Osteocyte (in vitro differentiated cells): ENCODE measurements at regions not wholly inside any gene's neighbourhood (a gene's known extent, or its start where the extent isn't known, plus 50 kb on each side); places are given as distances from the start of the nearest gene placed in this dataset.

ENCODE experiments used
- DNase-seq: peaks from one replicate; pipeline ENCODE4 v3.0.0; 2021; ENCODE audit warnings: mixed read lengths; ENCODE audit not compliant: unreplicated experiment; ENCODE audit errors: extremely low spot score
- H3K27ac Mint-ChIP-seq: one replicate; pipeline ENCODE4 v1.8.0; 2021; ENCODE audit warnings: mild to moderate bottlenecking, mixed read lengths; ENCODE audit not compliant: unreplicated experiment
- H3K27me3 Mint-ChIP-seq: one replicate; pipeline ENCODE4 v1.8.0; 2021; ENCODE audit warnings: mixed read lengths; ENCODE audit not compliant: unreplicated experiment
- H3K36me3 Mint-ChIP-seq: one replicate; pipeline ENCODE4 v1.8.0; 2021; ENCODE audit warnings: mixed read lengths; ENCODE audit not compliant: unreplicated experiment
- H3K4me1 Mint-ChIP-seq: one replicate; pipeline ENCODE4 v1.8.0; 2021; ENCODE audit warnings: mixed read lengths; ENCODE audit not compliant: unreplicated experiment
- H3K4me3 Mint-ChIP-seq: one replicate; pipeline ENCODE4 v1.8.0; 2021; ENCODE audit warnings: mild to moderate bottlenecking, moderate library complexity, mixed read lengths; ENCODE audit not compliant: unreplicated experiment
- H3K9me3 Mint-ChIP-seq: one replicate; pipeline ENCODE4 v1.8.0; 2021; ENCODE audit warnings: mixed read lengths; ENCODE audit not compliant: unreplicated experiment
- TF ChIP-seq, protein P1 (sequence below): fragments of 200-600 bp; sonication (generic); IDR thresholded peaks from 2 replicates; pipeline ENCODE4 v1.5.0; 2021; ENCODE audit warnings: antibody characterized with exemption, mild to moderate bottlenecking, moderate library complexity

DNA sequence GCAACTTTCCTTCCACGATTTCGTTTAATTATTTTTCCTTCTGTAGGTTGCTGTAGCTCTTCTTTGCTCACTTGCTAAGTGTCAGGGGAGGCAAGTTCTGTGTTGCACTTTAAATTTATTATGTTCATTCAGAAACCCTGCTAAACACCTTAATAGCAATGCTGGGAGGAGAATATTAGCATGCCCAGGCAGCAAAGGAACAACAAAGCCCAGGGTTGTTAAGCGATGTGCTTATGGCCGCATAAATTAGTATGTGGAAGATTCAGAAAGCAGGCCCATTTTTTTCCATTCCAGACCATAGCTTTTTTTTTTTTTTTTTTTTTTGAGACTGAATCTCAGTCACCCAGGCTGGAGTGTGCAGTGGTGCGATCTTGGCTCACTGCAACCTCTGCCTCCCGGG is 151.3 kb downstream of the BACH1 start:
- no peak overlapping the region for H3K4me3 Mint-ChIP-seq
- H3K27ac Mint-ChIP-seq, result no peak overlapping the region
- no peak for DNase-seq
- H3K36me3 Mint-ChIP-seq, result peaks cover 18% of the 10 kb centered on the region
- peaks cover 8% of the 10 kb centered on the region for H3K9me3 Mint-ChIP-seq
- H3K27me3 Mint-ChIP-seq, result no peaks in the 10 kb centered on the region
- TF ChIP-seq, protein P1, sequence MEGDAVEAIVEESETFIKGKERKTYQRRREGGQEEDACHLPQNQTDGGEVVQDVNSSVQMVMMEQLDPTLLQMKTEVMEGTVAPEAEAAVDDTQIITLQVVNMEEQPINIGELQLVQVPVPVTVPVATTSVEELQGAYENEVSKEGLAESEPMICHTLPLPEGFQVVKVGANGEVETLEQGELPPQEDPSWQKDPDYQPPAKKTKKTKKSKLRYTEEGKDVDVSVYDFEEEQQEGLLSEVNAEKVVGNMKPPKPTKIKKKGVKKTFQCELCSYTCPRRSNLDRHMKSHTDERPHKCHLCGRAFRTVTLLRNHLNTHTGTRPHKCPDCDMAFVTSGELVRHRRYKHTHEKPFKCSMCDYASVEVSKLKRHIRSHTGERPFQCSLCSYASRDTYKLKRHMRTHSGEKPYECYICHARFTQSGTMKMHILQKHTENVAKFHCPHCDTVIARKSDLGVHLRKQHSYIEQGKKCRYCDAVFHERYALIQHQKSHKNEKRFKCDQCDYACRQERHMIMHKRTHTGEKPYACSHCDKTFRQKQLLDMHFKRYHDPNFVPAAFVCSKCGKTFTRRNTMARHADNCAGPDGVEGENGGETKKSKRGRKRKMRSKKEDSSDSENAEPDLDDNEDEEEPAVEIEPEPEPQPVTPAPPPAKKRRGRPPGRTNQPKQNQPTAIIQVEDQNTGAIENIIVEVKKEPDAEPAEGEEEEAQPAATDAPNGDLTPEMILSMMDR, result no peak
- no peaks in the 10 kb centered on the region for H3K4me1 Mint-ChIP-seq

DNA sequence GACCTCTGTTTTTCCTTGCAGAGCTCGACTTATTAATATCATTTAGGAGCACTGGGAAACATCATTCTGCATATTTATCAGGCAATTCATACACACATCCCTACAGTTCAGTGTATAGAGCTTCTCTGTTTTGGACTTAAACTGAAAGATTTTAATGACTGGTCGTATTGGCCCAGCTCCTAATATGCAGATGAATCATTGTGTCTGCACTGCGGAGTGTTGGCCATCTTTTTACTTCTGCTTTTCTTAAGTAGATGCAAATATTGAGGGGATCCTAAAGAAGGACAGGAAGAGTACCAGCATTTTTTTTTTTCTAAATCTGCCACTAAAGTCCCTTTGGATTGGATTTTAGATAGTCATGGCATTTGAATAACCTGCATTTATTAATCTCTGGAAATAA is 154.8 kb downstream of the BACH1 start:
- Mint-ChIP-seq H3K27ac (no peak overlapping the region), H3K36me3 (peaks cover 19% of the 10 kb centered on the region), H3K4me3 (no peak overlapping the region), H3K4me1 (no peaks in the 10 kb centered on the region), H3K27me3 (no peaks in the 10 kb centered on the region), H3K9me3 (peaks cover 8% of the 10 kb centered on the region)
- TF ChIP-seq, protein P1, result no peak
- no peak for DNase-seq

DNA sequence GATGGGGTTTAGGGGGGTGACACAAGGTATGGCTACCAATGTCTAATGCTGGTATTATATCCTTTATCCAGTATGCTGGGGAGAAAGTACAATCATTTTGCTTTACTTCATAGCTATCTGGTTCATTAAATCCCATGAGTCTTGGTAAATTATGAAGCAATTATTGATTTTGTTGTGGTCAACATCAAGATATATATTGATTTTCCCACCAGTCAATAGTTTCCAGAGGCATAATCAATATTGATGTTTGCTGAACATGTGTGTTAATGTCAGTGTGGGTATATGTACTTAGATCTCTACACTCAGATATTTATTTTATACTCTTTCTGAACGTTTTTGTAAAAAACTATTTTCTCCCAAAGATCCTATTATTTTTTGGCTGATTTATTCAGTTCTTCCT is 155.5 kb downstream of the BACH1 start:
- TF ChIP-seq, protein P1, result no peak
- Mint-ChIP-seq H3K27ac (no peak overlapping the region), H3K27me3 (no peaks in the 10 kb centered on the region), H3K4me1 (no peaks in the 10 kb centered on the region), H3K9me3 (peaks cover 4% of the 10 kb centered on the region), H3K4me3 (no peak overlapping the region), H3K36me3 (peaks cover 14% of the 10 kb centered on the region)
- no peak for DNase-seq

DNA sequence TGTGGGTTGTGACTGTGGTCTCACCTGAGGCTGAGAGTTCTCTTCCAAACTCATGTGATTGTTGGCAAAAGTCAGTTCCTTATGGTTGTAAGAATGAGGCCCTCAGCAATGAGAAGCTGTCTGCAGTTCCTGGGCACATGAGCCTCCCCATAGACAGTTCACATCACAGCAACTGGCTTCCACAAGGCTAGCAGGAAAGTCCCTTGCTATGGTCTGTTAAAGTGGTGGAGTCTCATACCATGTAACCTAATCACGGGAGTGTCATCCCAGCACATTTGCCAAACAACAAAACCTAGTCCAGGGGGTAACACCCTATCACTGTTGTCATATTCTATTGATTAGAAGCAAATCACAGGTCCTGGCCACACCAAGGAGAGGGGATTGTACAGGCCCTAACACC is 163.8 kb downstream of the BACH1 start:
- Mint-ChIP-seq H3K36me3 (peaks cover 7% of the 10 kb centered on the region), H3K4me3 (no peak overlapping the region), H3K4me1 (no peaks in the 10 kb centered on the region), H3K27ac (no peak overlapping the region), H3K27me3 (no peaks in the 10 kb centered on the region), H3K9me3 (peaks cover 3% of the 10 kb centered on the region)
- TF ChIP-seq, protein P1, result no peak
- no peak for DNase-seq

DNA sequence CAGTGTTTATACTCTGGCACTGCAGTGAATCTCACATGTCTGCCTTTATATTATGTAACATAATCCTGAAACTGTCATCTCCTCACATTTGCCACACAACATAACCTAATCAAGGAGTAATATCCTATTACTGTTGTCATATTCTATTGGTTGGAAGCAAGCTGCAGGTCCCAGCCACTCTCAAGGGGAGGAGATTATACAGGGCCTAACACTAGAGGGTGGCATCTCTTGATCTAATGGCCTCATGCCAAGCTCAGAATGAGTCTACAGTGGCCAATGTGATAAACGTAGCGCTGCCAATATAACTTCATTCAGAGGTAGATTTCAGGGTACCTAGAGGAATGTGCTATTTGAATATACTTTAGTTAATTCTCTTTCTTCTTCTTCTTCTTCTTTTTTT is 166.8 kb downstream of the BACH1 start:
- H3K9me3 Mint-ChIP-seq, result peaks cover 3% of the 10 kb centered on the region

More for the DNA sequence above, 166.8 kb downstream of the BACH1 start:
- Mint-ChIP-seq H3K4me3 (no peak overlapping the region), H3K4me1 (no peaks in the 10 kb centered on the region), H3K27ac (no peak overlapping the region), H3K27me3 (no peaks in the 10 kb centered on the region), H3K36me3 (peaks cover 8% of the 10 kb centered on the region)
- no peak for DNase-seq
- TF ChIP-seq, protein P1, result no peak
